OCI-LY7 (cell line): ENCODE measurements at regions not wholly inside any gene's neighbourhood (a gene's known extent, or its start where the extent isn't known, plus 50 kb on each side); places are given as distances from the start of the nearest gene placed in this dataset.

Experiments
- BruUV-seq: library from RNA; stranded (reverse); fragments of 400-500 nt; replicated peaks from 2 replicates; lab custom pipeline; 2021; lab: Mats Ljungman, UMichigan
- CTCF ChIA-PET: fragments of 300-600 bp; sonication (Branson Sonifier 250); formaldehyde crosslinking; loops from one replicate; lab custom pipeline; 2022; ENCODE audit warnings: antibody characterized with exemption; ENCODE audit not compliant: unreplicated experiment; lab: Charles Lee
- POLR2A ChIA-PET: fragments of 300-600 bp; sonication (Branson Sonifier 250); formaldehyde crosslinking; loops from one replicate; lab custom pipeline; 2022; ENCODE audit warnings: antibody characterized with exemption; lab: Charles Lee
- DNase-seq: peaks from one replicate; pipeline ENCODE4 v3.0.0-alpha.2; 2015; ENCODE audit warnings: low spot score
- H2AFZ ChIP-seq: fragments of 200-600 bp; sonication (generic), shearing (Covaris generic); 2 replicates; pipeline ENCODE4 v1.6.1; 2014; ENCODE audit warnings: mild to moderate bottlenecking, antibody characterized with exemption, low read length, moderate library complexity
- H3K27ac ChIP-seq: fragments of 200-600 bp; sonication (generic); 2 replicates; pipeline ENCODE4 v1.5.1; 2014; ENCODE audit warnings: mixed run types, low read depth, mild to moderate bottlenecking, moderate library complexity, low read length, inconsistent platforms; ENCODE audit not compliant: poor library complexity, severe bottlenecking
- H3K36me3 ChIP-seq: fragments of 200-600 bp; sonication (generic); 2 replicates; pipeline ENCODE4 v1.6.1; 2014; ENCODE audit warnings: mild to moderate bottlenecking, antibody characterized with exemption, low read length, moderate library complexity, mixed read lengths; ENCODE audit not compliant: insufficient read depth
- H3K4me1 ChIP-seq: fragments of 200-600 bp; sonication (generic); 2 replicates; pipeline ENCODE4 v1.5.1; 2014; ENCODE audit warnings: mild to moderate bottlenecking, low read length; ENCODE audit not compliant: insufficient read depth, poor library complexity, severe bottlenecking
- H3K4me2 ChIP-seq: fragments of 200-600 bp; sonication (generic); 2 replicates; pipeline ENCODE4 v1.6.1; 2014; ENCODE audit warnings: mild to moderate bottlenecking, low read length
- H3K4me3 ChIP-seq: fragments of 200-600 bp; sonication (generic); 2 replicates; pipeline ENCODE4 v1.5.1; 2014; ENCODE audit warnings: mild to moderate bottlenecking, low read depth, low read length; ENCODE audit not compliant: poor library complexity, severe bottlenecking
- H3K79me2 ChIP-seq: fragments of 200-600 bp; sonication (generic); 2 replicates; pipeline ENCODE4 v1.6.1; 2016; ENCODE audit warnings: low read depth, mild to moderate bottlenecking, low read length, moderate library complexity, mixed read lengths; ENCODE audit not compliant: insufficient read depth
- H3K9me2 ChIP-seq: fragments of 200-600 bp; sonication (generic); 2 replicates; pipeline ENCODE4 v1.6.1; 2016; ENCODE audit warnings: mild to moderate bottlenecking, low read length, mixed read lengths; ENCODE audit not compliant: insufficient read depth
- H3K9me3 ChIP-seq: fragments of 200-600 bp; sonication (generic); 2 replicates; pipeline ENCODE4 v1.6.1; 2014; ENCODE audit warnings: mild to moderate bottlenecking, mixed run types, low read length, mixed read lengths
- H4K20me1 ChIP-seq: fragments of 200-600 bp; sonication (generic); 2 replicates; pipeline ENCODE4 v1.6.1; 2014; ENCODE audit warnings: mild to moderate bottlenecking, antibody characterized with exemption, low read length, moderate library complexity, mixed read lengths; ENCODE audit not compliant: insufficient read depth
- CTCF ChIP-seq: fragments of 200-600 bp; sonication (generic); conservative IDR thresholded peaks from 2 replicates; pipeline ENCODE4 v1.5.1; 2014; ENCODE audit warnings: mild to moderate bottlenecking, antibody characterized with exemption, low read length, moderate library complexity, mixed read lengths
- EZH2phosphoT487 ChIP-seq: fragments of 200-600 bp; sonication (generic); IDR thresholded peaks from 2 replicates; pipeline ENCODE4 v1.6.1; 2018; ENCODE audit warnings: low read depth, borderline replicate concordance, mild to moderate bottlenecking, mixed run types, antibody characterized with exemption, low read length, moderate library complexity, mixed read lengths
- intact Hi-C: fragments of 100-400 bp; cut with micrococcal nuclease; formaldehyde crosslinking; loops from one replicate; pipeline ENCODE4 v1.10.0; 2022; ENCODE audit not compliant: unreplicated experiment

- H3K4me1 ChIP-seq, result no peaks in the 10 kb centered on the region
- ChIA-PET POLR2A (interaction anchor here (0.6 kb wide), 1 partner anchor 59 kb away, joined by 3 read pairs; no protein-coding TSS in a partner anchor), CTCF (no interaction called here)
- no peak overlapping the region for H3K4me2 ChIP-seq
- intact Hi-C loops, result loop anchor here (10.0 kb wide), 1 partner anchor 993 kb away; no protein-coding TSS in a partner anchor
- no peaks in the 10 kb centered on the region for H3K9me3 ChIP-seq
- H3K4me3 ChIP-seq, result no peak overlapping the region
- H3K36me3 ChIP-seq, result no peaks in the 10 kb centered on the region
- no peaks in the 10 kb centered on the region for H3K9me2 ChIP-seq
- no TSS peak for BruUV-seq
- DNase-seq, result no peak
- no peak overlapping the region for H3K27ac ChIP-seq
- no peaks in the 10 kb centered on the region for H3K79me2 ChIP-seq
- TF ChIP-seq CTCF (no peak), EZH2phosphoT487 (no peak)
- no peak overlapping the region for H2AFZ ChIP-seq
- no peaks in the 10 kb centered on the region for H4K20me1 ChIP-seq
Observed at GRCh38 chr7:81491573-81491972, 278.3 kb downstream of the HGF start.

GRCh38 chr7:81488210-81488609 lies 281.6 kb downstream of the HGF start:
- intact Hi-C loops, result no loop called here

More at GRCh38 chr7:81488210-81488609, 281.6 kb downstream of the HGF start:
- Histone ChIP-seq H3K79me2 (no peaks in the 10 kb centered on the region), H3K36me3 (no peaks in the 10 kb centered on the region), H3K4me2 (no peak overlapping the region), H3K9me3 (no peaks in the 10 kb centered on the region), H3K27ac (no peak overlapping the region), H3K4me1 (no peaks in the 10 kb centered on the region), H4K20me1 (no peaks in the 10 kb centered on the region), H3K4me3 (no peak overlapping the region), H2AFZ (no peak overlapping the region), H3K9me2 (no peaks in the 10 kb centered on the region)
- no peak for DNase-seq
- TF ChIP-seq CTCF, result no peak
- no peak for TF ChIP-seq EZH2phosphoT487
- CTCF ChIA-PET, result no interaction called here
- BruUV-seq, result no TSS peak
- POLR2A ChIA-PET, result no interaction called here
